Omental fat pad (tissue), 3 donors: ENCODE measurements at regions not wholly inside any gene's neighbourhood (a gene's known extent, or its start where the extent isn't known, plus 50 kb on each side); places are given as distances from the start of the nearest gene placed in this dataset.

ENCODE experiments used
- ATAC-seq: fragments of 150-250 bp; one replicate; pipeline ENCODE4 v1.9.1; 2016; ENCODE audit warnings: mild to moderate bottlenecking, moderate library complexity; ENCODE audit not compliant: low FRiP score
- DNase-seq: peaks from one replicate; pipeline ENCODE4 v3.0.0-alpha.2; 2019; ENCODE audit warnings: low spot score
- TF ChIP-seq, protein P1 (sequence below), 3 donors: fragments of 450-650 bp; IDR thresholded peaks; one replicate each; pipeline ENCODE4 v1.5.1; 2016 to 2017; ENCODE audit warnings: antibody characterized with exemption in 3 of 3, mild to moderate bottlenecking in 3 of 3, moderate library complexity in 2 of 3

- no peak for DNase-seq
- no peak for ATAC-seq
- TF ChIP-seq, protein P1, sequence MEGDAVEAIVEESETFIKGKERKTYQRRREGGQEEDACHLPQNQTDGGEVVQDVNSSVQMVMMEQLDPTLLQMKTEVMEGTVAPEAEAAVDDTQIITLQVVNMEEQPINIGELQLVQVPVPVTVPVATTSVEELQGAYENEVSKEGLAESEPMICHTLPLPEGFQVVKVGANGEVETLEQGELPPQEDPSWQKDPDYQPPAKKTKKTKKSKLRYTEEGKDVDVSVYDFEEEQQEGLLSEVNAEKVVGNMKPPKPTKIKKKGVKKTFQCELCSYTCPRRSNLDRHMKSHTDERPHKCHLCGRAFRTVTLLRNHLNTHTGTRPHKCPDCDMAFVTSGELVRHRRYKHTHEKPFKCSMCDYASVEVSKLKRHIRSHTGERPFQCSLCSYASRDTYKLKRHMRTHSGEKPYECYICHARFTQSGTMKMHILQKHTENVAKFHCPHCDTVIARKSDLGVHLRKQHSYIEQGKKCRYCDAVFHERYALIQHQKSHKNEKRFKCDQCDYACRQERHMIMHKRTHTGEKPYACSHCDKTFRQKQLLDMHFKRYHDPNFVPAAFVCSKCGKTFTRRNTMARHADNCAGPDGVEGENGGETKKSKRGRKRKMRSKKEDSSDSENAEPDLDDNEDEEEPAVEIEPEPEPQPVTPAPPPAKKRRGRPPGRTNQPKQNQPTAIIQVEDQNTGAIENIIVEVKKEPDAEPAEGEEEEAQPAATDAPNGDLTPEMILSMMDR (IDR thresholded peaks at IDR 0.05) = no peak
Observed at GRCh38 chr3:56899078-56899477, 97.3 kb upstream of the ARHGEF3 start.

DNA sequence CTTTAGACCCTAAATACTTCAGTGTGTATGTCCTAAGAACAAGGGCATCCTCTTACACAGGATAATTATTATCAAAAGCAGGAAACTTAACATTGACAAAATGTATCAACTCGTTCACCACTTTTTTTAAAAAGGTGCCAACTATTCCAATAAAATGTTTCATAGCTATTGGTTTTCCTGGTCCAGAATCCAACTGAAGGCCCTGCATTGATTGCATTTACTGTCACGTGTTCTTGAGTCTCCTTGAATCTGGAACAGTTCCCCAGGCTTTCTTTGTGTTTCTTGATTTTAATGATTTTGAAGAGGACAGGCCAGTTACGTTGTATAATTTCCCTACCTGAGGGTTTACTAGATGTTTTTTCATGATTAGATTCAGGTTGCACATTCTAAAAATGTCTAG lies 94.6 kb upstream of the ARHGEF3 start:
- TF ChIP-seq, protein P1 (IDR thresholded peaks at IDR 0.05) = no peak
- ATAC-seq (no peak), DNase-seq (no peak)

GRCh38 chr3:56894881-56895431 lies 93.2 kb upstream of the ARHGEF3 start:
- ATAC-seq (no peak), DNase-seq (no peak)
- TF ChIP-seq, protein P1 (IDR thresholded peaks at IDR 0.05) = no peak

DNA sequence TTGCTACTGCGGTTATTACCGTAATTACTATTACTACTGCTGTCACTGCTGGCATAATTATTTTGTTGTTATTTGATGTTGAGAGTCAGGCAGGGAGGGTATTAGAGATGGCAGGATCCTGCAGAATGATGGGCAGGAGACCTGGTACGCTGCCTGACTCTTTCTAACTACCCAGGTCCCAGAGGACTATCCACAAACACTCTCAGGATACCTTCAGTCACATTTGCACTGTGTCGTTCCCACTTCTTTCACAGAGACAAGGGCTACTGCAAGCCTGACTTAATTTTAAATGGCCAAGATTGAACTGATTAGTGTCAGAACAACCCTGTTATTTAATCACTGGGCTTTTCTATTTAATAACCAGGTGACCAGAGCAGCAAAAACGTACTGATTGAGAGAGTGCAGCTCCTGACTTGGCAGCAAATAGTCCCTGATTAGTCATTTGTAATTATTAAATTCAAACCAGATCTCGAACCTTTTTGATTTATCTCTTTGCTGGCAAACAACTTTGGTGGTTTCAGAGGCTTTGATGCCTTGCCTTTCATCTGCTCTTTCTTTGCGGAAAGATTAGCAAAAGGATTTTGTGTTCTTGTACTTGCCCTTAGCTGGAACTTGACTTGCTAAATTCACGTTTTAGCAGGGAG lies 88.8 kb upstream of the ARHGEF3 start:
- DNase-seq (no peak), ATAC-seq (no peak)
- TF ChIP-seq, protein P1 (IDR thresholded peaks at IDR 0.05) = no peak

GRCh38 chr3:56889131-56889530 lies 87.4 kb upstream of the ARHGEF3 start:
- ATAC-seq = no peak
- TF ChIP-seq, protein P1 (IDR thresholded peaks at IDR 0.05) = no peak
- no peak for DNase-seq

DNA sequence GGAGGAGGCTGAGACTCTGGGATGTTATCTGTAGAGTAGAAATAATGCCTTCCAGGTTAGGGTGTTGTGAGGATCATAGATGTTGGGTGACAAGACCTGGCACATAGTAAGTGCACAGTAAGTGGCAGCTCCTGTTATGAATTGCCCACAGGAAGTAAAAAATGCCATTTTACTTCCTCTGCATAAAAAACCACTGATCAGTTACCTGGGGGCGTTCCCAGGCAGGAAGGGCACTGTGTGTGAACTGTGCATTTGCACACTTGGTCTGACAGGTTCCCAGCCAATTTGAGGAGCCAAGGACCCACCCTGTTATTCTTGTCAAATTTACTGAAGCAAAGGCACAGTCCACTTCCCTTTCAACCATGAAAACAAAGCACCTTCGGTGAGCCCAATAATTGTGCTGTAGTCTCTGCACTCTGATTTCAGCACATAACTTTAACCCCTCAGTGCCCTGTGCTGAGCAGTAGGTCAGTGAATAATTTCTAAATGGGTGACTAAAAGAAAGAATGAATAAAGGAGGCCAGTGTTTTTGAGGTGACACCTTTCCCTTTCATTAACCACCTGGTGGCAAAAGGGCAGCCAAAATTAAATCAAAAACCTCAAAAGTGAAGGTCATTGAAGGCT lies 85.8 kb upstream of the ARHGEF3 start:
- no peak for ATAC-seq
- TF ChIP-seq, protein P1 (IDR thresholded peaks at IDR 0.05) = no peak
- no peak for DNase-seq

DNA sequence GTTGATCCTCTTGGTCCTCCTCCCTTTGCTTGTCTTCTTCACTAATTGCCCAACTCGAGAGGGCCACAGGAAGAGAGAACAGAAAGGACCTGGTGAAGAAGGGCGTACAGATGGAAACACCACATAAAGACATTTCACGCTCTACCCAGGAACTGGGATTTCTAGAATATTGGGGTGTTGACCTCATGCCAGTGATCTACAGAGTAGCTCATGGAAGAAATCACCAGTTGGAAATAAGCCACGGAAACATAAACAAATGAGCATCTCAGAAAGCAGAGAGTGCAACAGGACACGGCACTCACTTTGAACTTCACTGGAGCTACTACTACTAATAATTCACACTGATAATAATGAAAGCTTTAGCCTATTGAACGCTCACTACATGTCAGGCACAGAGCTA lies 84.6 kb upstream of the ARHGEF3 start:
- no peak for DNase-seq
- ATAC-seq = no peak
- TF ChIP-seq, protein P1 (IDR thresholded peaks at IDR 0.05) = no peak
